HepG2 (cell line): ENCODE measurements at regions not wholly inside any gene's neighbourhood (a gene's known extent, or its start where the extent isn't known, plus 50 kb on each side); places are given as distances from the start of the nearest gene placed in this dataset.

Experiments used
- ADNP ChIP-seq: sonication (generic); formaldehyde crosslinking; IDR thresholded peaks from 2 replicates; pipeline ENCODE4 v1.4.0; 2020; ENCODE audit warnings: missing genetic modification reagents
- HNRNPH1 ChIP-seq: fragments of 200-400 bp; formaldehyde crosslinking; optimal IDR thresholded peaks from 2 replicates; pipeline ENCODE3; 2017; ENCODE audit warnings: mild to moderate bottlenecking, low read depth, low read length
- JUN ChIP-seq: sonication (generic); formaldehyde crosslinking; IDR thresholded peaks from 2 replicates; pipeline ENCODE4 v1.4.0; 2020; ENCODE audit warnings: mild to moderate bottlenecking, missing genetic modification reagents
- MAFK ChIP-seq, 2 experiments: IDR thresholded peaks in 1 of 2; conservative IDR thresholded peaks in 1 of 2; 2 replicates each; pipeline ENCODE4 v1.6.1; 2011; ENCODE audit warnings: improper control_type of control experiment in 2 of 2, low read length in 2 of 2
- PHB2 ChIP-seq: fragments of 450-650 bp; IDR thresholded peaks from 2 replicates; pipeline ENCODE4 v1.6.1; 2018; ENCODE audit not compliant: partially characterized antibody
- PRDM15 ChIP-seq: sonication (generic); formaldehyde crosslinking; IDR thresholded peaks from 2 replicates; pipeline ENCODE4 v1.4.0; 2020; ENCODE audit warnings: missing genetic modification reagents
- SUZ12 ChIP-seq: fragments of 150-350 bp; IDR thresholded peaks from 2 replicates; pipeline ENCODE4 v1.6.1; 2014; ENCODE audit warnings: low read depth, low read length
- TIGD3 ChIP-seq: sonication (generic); formaldehyde crosslinking; IDR thresholded peaks from 2 replicates; pipeline ENCODE4 v1.5.1; 2020; ENCODE audit warnings: mild to moderate bottlenecking, missing genetic modification reagents, borderline replicate concordance
- ZNF33A ChIP-seq: sonication (generic); formaldehyde crosslinking; IDR thresholded peaks from 2 replicates; pipeline ENCODE4 v1.5.1; 2020; ENCODE audit warnings: missing genetic modification reagents, mild to moderate bottlenecking, moderate library complexity, borderline replicate concordance
- ZNF777 ChIP-seq: sonication (generic); formaldehyde crosslinking; IDR thresholded peaks from 2 replicates; pipeline ENCODE4 v1.4.0; 2020; ENCODE audit warnings: missing genetic modification reagents
- TF ChIP-seq, protein P1 (sequence below): sonication (generic); formaldehyde crosslinking; IDR thresholded peaks from 2 replicates; pipeline ENCODE4 v1.5.0; 2020; ENCODE audit warnings: mild to moderate bottlenecking, missing genetic modification reagents, moderate library complexity

GRCh38 chr3:117486719-117487716 is 777.4 kb downstream of the TUSC7 start:
- TF ChIP-seq PHB2 (no peak), SUZ12 (no peak), MAFK (conservative IDR thresholded peaks at IDR 0.05 in 1 of 2, IDR thresholded peaks at IDR 0.05 in 1 of 2; ENCODE audit: low read length in 2 of 2) (no peak), PRDM15 (CRISPR knock-in tag) (no peak), ADNP (no peak), JUN (CRISPR knock-in tag) (no peak), ZNF777 (CRISPR knock-in tag) (no peak), ZNF33A (CRISPR knock-in tag) (no peak), HNRNPH1 (no peak), TIGD3 (CRISPR knock-in tag) (no peak)
- TF ChIP-seq, protein P1, sequence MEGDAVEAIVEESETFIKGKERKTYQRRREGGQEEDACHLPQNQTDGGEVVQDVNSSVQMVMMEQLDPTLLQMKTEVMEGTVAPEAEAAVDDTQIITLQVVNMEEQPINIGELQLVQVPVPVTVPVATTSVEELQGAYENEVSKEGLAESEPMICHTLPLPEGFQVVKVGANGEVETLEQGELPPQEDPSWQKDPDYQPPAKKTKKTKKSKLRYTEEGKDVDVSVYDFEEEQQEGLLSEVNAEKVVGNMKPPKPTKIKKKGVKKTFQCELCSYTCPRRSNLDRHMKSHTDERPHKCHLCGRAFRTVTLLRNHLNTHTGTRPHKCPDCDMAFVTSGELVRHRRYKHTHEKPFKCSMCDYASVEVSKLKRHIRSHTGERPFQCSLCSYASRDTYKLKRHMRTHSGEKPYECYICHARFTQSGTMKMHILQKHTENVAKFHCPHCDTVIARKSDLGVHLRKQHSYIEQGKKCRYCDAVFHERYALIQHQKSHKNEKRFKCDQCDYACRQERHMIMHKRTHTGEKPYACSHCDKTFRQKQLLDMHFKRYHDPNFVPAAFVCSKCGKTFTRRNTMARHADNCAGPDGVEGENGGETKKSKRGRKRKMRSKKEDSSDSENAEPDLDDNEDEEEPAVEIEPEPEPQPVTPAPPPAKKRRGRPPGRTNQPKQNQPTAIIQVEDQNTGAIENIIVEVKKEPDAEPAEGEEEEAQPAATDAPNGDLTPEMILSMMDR (CRISPR knock-in tag), result no peak
